Ammon's horn (tissue), 1 donor: ENCODE measurements at regions not wholly inside any gene's neighbourhood (a gene's known extent, or its start where the extent isn't known, plus 50 kb on each side); places are given as distances from the start of the nearest gene placed in this dataset.
"Not testable (repeated sequence)": the region's sequence is repeated elsewhere in the genome, so short reads cannot be mapped to it uniquely, and the experiment has no call there.

Experiments used
- DNase-seq: peaks from one replicate; pipeline ENCODE4 v3.0.0-alpha.2; 2016; ENCODE audit warnings: low spot score

- DNase-seq = no peak
These were observed 62.6 kb downstream of the DUSP6 start for GRCh38 chr12:89289720-89290119.

- DNase-seq = no peak
These were observed 63.3 kb downstream of the DUSP6 start for GRCh38 chr12:89288959-89289358.

GRCh38 chr12:89286501-89286900 lies 65.8 kb downstream of the DUSP6 start:
- peak; percentile 33 for DNase-seq

- DNase-seq = no peak
These were observed 70.8 kb downstream of the DUSP6 start for GRCh38 chr12:89281539-89281867.

- no peak for DNase-seq
These were observed 71.3 kb downstream of the DUSP6 start for GRCh38 chr12:89280833-89281538.

GRCh38 chr12:89279499-89279898 lies 72.8 kb downstream of the DUSP6 start:
- DNase-seq = no peak

- DNase-seq = no peak
These were observed 73.4 kb downstream of the DUSP6 start for GRCh38 chr12:89278862-89279261.

- DNase-seq = no peak
These were observed 74.1 kb downstream of the DUSP6 start for GRCh38 chr12:89278169-89278568.

GRCh38 chr12:89276860-89277259 lies 75.4 kb downstream of the DUSP6 start:
- no peak for DNase-seq

- no peak for DNase-seq
These were observed 78.8 kb downstream of the DUSP6 start for GRCh38 chr12:89273525-89273924.

- no peak for DNase-seq
These were observed 81.8 kb downstream of the DUSP6 start for GRCh38 chr12:89270548-89270947.

GRCh38 chr12:89269174-89269573 lies 83.1 kb downstream of the DUSP6 start:
- no peak for DNase-seq

GRCh38 chr12:89267404-89267803 lies 84.9 kb downstream of the DUSP6 start:
- no peak for DNase-seq

GRCh38 chr12:89266574-89267188 lies 85.6 kb downstream of the DUSP6 start:
- not testable (repeated sequence) for DNase-seq

- DNase-seq = no peak
These were observed 87.5 kb downstream of the DUSP6 start for GRCh38 chr12:89264837-89265236.

- DNase-seq = no peak
These were observed 88.4 kb downstream of the DUSP6 start for GRCh38 chr12:89263900-89264299.

- DNase-seq = no peak
These were observed 89.3 kb downstream of the DUSP6 start for GRCh38 chr12:89262855-89263552.

GRCh38 chr12:89261982-89262381 lies 90.3 kb downstream of the DUSP6 start:
- DNase-seq = no peak

GRCh38 chr12:89260841-89261637 lies 91.3 kb downstream of the DUSP6 start:
- no peak for DNase-seq

GRCh38 chr12:89259821-89260220 lies 92.5 kb downstream of the DUSP6 start:
- no peak for DNase-seq

GRCh38 chr12:89258240-89258969 lies 93.9 kb downstream of the DUSP6 start:
- no peak for DNase-seq

GRCh38 chr12:89257340-89257739 lies 95.0 kb downstream of the DUSP6 start:
- no peak for DNase-seq
